Duodenal mucosa (tissue), 2 donors: ENCODE measurements at regions not wholly inside any gene's neighbourhood (a gene's known extent, or its start where the extent isn't known, plus 50 kb on each side); places are given as distances from the start of the nearest gene placed in this dataset.

Source experiments
- H3K27ac ChIP-seq: one replicate; pipeline ENCODE4 v1.7.0; 2013; ENCODE audit warnings: low read depth, low read length
- H3K27me3 ChIP-seq, 2 donors: one replicate each; pipeline ENCODE4 v1.7.0; 2013; ENCODE audit warnings: low read length in 2 of 2, control low read depth in 1 of 2; ENCODE audit not compliant: insufficient read depth in 2 of 2, control insufficient read depth in 1 of 2
- H3K36me3 ChIP-seq, 2 donors: one replicate each; pipeline ENCODE4 v1.7.0; 2013; ENCODE audit warnings: low read length in 2 of 2, control low read depth in 1 of 2; ENCODE audit not compliant: insufficient read depth in 2 of 2, control insufficient read depth in 1 of 2
- H3K4me1 ChIP-seq, 2 donors: one replicate each; pipeline ENCODE4 v1.7.0; 2013; ENCODE audit warnings: low read length in 2 of 2, control low read depth in 1 of 2; ENCODE audit not compliant: insufficient read depth in 2 of 2, control insufficient read depth in 1 of 2
- H3K4me3 ChIP-seq, 2 donors: one replicate each; pipeline ENCODE4 v1.7.0; 2013; ENCODE audit warnings: low read length in 2 of 2, low read depth in 1 of 2
- H3K9ac ChIP-seq, 2 donors: one replicate each; pipeline ENCODE4 v1.7.0; 2013; ENCODE audit warnings: low read length in 2 of 2, low read depth in 1 of 2
- H3K9me3 ChIP-seq, 2 donors: one replicate each; pipeline ENCODE4 v1.7.0; 2013; ENCODE audit warnings: low read length in 2 of 2, control low read depth in 1 of 2; ENCODE audit not compliant: control insufficient read depth in 1 of 2

DNA sequence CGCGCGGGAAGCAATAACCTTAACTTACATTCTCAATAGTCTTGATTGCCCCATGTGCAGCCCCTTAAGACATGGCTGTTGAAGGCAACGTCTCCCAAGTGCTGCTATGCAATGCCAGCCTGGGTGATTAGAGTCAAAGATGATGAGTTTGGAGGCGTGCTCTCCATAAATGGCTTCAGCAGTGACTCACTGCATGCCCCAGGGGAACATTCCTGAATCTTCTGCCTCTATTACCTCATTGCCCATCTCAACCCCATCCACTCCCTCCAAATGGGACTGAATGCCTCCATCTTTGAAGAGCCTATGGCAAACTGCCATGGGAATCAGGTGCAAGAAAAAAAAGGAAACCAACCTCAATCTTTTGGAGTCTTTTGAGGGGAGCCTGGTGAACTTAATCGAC, 282.8 kb downstream of the SNX10 start:
- Histone ChIP-seq H3K27me3 (no peaks in the 10 kb centered on the region), H3K9me3 (no peaks in the 10 kb centered on the region), H3K9ac (no peak overlapping the region), H3K4me1 (no peaks in the 10 kb centered on the region), H3K27ac (no peak overlapping the region), H3K36me3 (no peaks in the 10 kb centered on the region), H3K4me3 (no peak overlapping the region)

- peaks cover 0 to 8% of the 10 kb centered on the region in 2 donors for H3K27me3 ChIP-seq
- no peaks in the 10 kb centered on the region for H3K36me3 ChIP-seq
Measured at GRCh38 chr7:26580064-26580591, 284.3 kb downstream of the SKAP2 start.

GRCh38 chr7:26580711-26581110, 283.7 kb downstream of the SKAP2 start:
- no peaks in the 10 kb centered on the region for H3K4me1 ChIP-seq

More at GRCh38 chr7:26580064-26580591, 284.3 kb downstream of the SKAP2 start:
- no peaks in the 10 kb centered on the region for H3K9me3 ChIP-seq
- no peak overlapping the region for H3K9ac ChIP-seq
- H3K27ac ChIP-seq, result no peak overlapping the region
- no peak overlapping the region for H3K4me3 ChIP-seq
- no peaks in the 10 kb centered on the region for H3K4me1 ChIP-seq

DNA sequence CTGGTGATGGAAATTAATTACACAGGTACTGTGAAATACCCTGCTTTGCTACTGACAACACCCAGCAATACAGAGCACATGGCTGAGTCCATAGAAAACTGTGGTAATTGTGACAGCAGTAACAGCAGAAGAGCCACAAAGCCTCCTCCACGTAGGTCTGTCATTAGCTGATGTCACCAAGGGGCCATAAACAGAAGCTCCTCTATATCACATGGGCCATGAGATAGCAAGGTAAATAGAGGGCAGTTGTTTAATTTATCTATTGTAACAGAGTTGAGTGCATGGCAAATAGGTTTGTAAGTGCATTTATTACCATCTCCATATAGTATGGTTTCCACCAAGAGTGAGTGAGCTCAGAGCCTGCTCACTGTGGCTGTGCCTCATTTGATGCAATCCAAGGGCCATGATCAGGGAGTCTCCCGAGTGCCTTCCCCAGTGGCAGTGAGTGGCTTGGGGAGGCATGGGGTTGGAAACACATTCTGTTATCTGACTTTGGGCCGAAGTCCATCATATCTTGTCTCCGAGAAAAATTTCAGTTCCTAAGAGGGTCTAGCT, 281.2 kb downstream of the SKAP2 start:
- H3K4me3 ChIP-seq, result no peak overlapping the region
- no peak overlapping the region for H3K27ac ChIP-seq
- H3K9ac ChIP-seq, result no peak overlapping the region
- no peaks in the 10 kb centered on the region for H3K36me3 ChIP-seq
- H3K27me3 ChIP-seq, result peaks cover 0 to 8% of the 10 kb centered on the region in 2 donors
- H3K9me3 ChIP-seq, result no peaks in the 10 kb centered on the region
- no peaks in the 10 kb centered on the region for H3K4me1 ChIP-seq

More at GRCh38 chr7:26580711-26581110, 283.7 kb downstream of the SKAP2 start:
- no peak overlapping the region for H3K9ac ChIP-seq
- no peaks in the 10 kb centered on the region for H3K9me3 ChIP-seq
- H3K4me3 ChIP-seq, result no peak overlapping the region
- peaks cover 0 to 8% of the 10 kb centered on the region in 2 donors for H3K27me3 ChIP-seq
- no peaks in the 10 kb centered on the region for H3K36me3 ChIP-seq
- no peak overlapping the region for H3K27ac ChIP-seq

- no peaks in the 10 kb centered on the region for H3K4me1 ChIP-seq
- H3K27me3 ChIP-seq, result peaks cover 0 to 13% of the 10 kb centered on the region in 2 donors
- H3K36me3 ChIP-seq, result no peaks in the 10 kb centered on the region
- H3K9ac ChIP-seq, result no peak overlapping the region
- no peak overlapping the region for H3K4me3 ChIP-seq
- H3K27ac ChIP-seq, result no peak overlapping the region
- no peaks in the 10 kb centered on the region for H3K9me3 ChIP-seq
Measured at GRCh38 chr7:26584326-26584725, 280.1 kb downstream of the SKAP2 start.

GRCh38 chr7:26584987-26585665, 279.3 kb downstream of the SKAP2 start:
- Histone ChIP-seq H3K9ac (no peak overlapping the region), H3K4me1 (no peaks in the 10 kb centered on the region), H3K9me3 (no peaks in the 10 kb centered on the region), H3K27me3 (peaks cover 0 to 13% of the 10 kb centered on the region in 2 donors), H3K27ac (no peak overlapping the region), H3K36me3 (no peaks in the 10 kb centered on the region), H3K4me3 (no peak overlapping the region)

- H3K4me3 ChIP-seq, result no peak overlapping the region
- no peaks in the 10 kb centered on the region for H3K36me3 ChIP-seq
- no peak overlapping the region for H3K27ac ChIP-seq
- H3K4me1 ChIP-seq, result no peaks in the 10 kb centered on the region
- H3K9me3 ChIP-seq, result no peaks in the 10 kb centered on the region
- no peak overlapping the region for H3K9ac ChIP-seq
- H3K27me3 ChIP-seq, result peaks cover 0 to 7% of the 10 kb centered on the region in 2 donors
Measured at GRCh38 chr7:26587536-26587935, 276.9 kb downstream of the SKAP2 start.

- no peaks in the 10 kb centered on the region for H3K36me3 ChIP-seq
- no peaks in the 10 kb centered on the region for H3K9me3 ChIP-seq
- H3K9ac ChIP-seq, result no peak overlapping the region
- H3K27me3 ChIP-seq, result peaks cover 0 to 7% of the 10 kb centered on the region in 2 donors
- no peak overlapping the region for H3K27ac ChIP-seq
- H3K4me3 ChIP-seq, result no peak overlapping the region
- no peaks in the 10 kb centered on the region for H3K4me1 ChIP-seq
Measured at GRCh38 chr7:26588511-26588910, 275.9 kb downstream of the SKAP2 start.

- H3K4me1 ChIP-seq, result no peaks in the 10 kb centered on the region
- H3K9ac ChIP-seq, result no peak overlapping the region
- no peak overlapping the region for H3K4me3 ChIP-seq
- H3K27me3 ChIP-seq, result peaks cover 0 to 7% of the 10 kb centered on the region in 2 donors
- no peaks in the 10 kb centered on the region for H3K9me3 ChIP-seq
- H3K36me3 ChIP-seq, result no peaks in the 10 kb centered on the region
- H3K27ac ChIP-seq, result no peak overlapping the region
Measured at GRCh38 chr7:26590709-26591108, 273.7 kb downstream of the SKAP2 start.

DNA sequence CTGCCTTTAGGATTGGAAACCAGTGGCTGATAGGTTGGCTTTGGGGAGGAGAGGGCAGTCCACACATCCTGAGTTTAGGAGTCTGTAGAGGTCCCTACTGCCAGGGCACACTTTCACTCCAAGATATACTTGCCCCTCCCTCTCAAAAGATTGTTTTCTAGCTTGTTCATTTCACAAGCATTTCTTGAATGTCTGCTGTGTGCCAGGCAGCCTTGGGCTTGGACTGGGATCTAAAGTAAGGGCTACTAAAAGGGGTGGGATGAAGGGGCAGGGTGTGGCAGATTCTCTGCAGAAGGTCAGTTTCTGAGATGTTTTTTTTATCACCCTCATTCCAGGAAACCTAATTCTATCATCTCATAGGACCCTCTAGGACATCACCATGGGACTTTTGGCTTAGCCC, 272.4 kb downstream of the SKAP2 start:
- peaks cover 0 to 7% of the 10 kb centered on the region in 2 donors for H3K27me3 ChIP-seq
- H3K4me1 ChIP-seq, result no peaks in the 10 kb centered on the region
- no peaks in the 10 kb centered on the region for H3K36me3 ChIP-seq
- H3K27ac ChIP-seq, result no peak overlapping the region
- H3K4me3 ChIP-seq, result no peak overlapping the region
- H3K9ac ChIP-seq, result no peak overlapping the region
- no peaks in the 10 kb centered on the region for H3K9me3 ChIP-seq
